Renal pelvis (tissue), 1 donor: ENCODE measurements at regions not wholly inside any gene's neighbourhood (a gene's known extent, or its start where the extent isn't known, plus 50 kb on each side); places are given as distances from the start of the nearest gene placed in this dataset.
"Not testable (repeated sequence)": the region's sequence is repeated elsewhere in the genome, so short reads cannot be mapped to it uniquely, and the experiment has no call there.

Experiments used
- DNase-seq: peaks from one replicate; pipeline ENCODE4 v3.0.0-alpha.2; 2013

DNA sequence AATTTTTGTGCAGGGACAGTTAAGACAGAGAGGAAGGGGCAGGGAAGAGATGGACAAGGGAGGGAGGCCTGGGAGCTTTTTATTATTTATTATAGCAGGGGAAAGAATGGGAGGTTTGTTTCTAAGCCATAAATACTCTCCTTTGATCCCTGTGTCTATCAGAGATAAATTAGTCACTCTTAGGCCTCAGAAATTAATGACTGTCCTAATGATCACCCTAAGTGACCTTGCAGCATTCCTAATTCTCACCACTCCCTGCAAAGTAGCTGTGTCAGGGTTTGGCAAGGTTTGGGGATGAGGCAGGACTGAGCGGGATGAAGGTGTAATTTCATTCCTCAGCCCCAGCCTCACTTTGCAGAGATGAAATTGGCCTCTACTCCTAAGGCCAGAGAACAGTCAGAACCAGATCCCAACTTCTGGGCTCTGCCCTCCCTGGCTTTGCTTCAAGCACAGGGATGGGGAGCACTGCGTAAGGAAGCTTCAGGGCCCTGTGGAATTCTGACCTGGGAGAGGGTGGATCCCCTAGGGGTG, 95.0 kb downstream of the TMEM17 start:
- DNase-seq: no peak

- DNase-seq: no peak
Observed at GRCh38 chr2:62410015-62410453, 96.0 kb downstream of the TMEM17 start.

GRCh38 chr2:62409442-62409841, 96.6 kb downstream of the TMEM17 start:
- no peak for DNase-seq

DNA sequence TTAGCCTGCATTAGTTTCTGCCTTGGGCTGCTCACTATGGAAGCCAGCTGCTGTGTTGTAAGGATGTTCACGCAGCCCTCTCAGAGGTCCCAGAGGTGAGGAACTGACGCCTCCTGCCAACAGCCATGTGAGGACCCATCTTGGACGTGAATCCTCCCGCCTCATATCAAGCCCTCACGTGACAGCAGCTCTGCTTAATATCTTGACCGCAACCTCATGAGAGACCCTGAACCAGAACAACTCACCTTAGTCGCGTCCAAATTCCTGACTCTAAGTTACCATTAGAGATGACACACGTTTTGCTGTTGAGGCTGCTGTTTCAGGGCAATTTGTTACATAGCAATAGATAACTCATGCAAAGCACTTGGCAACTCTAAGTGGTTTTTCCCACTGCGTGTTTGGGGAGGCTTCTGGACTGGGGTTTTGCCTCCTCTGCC, 97.7 kb downstream of the TMEM17 start:
- no peak for DNase-seq

- no peak for DNase-seq
Observed at GRCh38 chr2:62407838-62408237, 98.2 kb downstream of the TMEM17 start.

DNA sequence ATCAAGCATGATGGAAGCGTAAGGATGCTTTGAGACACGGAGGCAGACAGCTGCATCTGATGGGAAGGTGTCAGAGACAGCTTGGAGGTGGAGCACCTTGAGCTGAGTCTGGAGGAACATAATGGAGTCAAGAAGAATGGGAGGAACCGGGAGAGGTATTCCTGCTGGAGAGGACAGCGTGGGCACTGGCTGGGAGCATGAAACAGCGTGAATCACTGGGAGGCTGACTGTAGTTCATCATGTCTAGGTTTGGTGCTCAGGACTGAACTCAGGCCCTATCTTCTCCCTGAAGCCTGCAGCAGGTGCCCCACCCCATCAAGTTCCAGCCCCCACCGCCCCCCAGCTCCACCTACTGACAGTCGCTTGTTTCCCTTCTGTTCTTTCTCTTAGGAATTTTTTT, 98.6 kb downstream of the TMEM17 start:
- no peak for DNase-seq

- DNase-seq: no peak
Observed at GRCh38 chr2:62406573-62407043, 99.4 kb downstream of the TMEM17 start.

DNA sequence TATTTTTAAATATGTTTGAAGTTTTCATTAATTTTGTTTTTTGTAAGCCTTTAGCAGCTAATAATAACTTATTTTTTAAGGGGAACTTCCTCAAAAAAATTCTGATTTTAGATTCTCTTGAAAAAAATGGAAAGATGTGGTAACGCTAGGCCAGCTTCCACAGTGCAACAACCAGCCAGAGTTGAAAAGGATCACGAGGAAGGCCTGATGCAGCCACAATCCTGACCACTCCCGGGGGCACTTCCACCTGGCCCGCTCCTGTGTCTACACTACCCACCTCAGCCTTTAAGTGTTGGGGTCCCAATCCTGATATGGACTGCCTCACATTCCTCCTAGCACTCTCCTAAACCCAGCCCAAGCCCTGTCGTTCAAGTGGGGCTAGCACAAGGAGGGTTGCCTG, 101.1 kb downstream of the TMEM17 start:
- no peak for DNase-seq

- no peak for DNase-seq
Observed at GRCh38 chr2:62402156-62402555, 103.8 kb downstream of the TMEM17 start.

DNA sequence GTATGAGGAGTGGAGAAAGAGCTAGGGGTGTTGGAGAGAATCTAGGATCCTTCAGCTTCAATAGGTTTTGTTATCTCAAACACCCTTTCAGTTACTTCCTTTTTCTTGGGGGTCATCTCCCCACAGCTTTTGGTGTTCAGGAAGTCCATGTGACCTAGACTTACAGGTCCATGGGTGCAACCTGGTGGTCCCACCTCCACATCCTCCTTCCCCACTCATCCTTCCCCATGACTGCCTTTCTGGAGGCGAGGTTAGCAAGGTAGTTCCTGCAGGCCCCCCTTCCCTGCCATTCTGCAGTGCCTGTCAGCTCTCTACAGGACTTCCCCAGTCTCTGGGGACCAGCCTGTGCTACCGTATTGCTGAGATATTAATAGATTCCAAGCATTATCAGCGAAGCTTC, 107.6 kb downstream of the TMEM17 start:
- no peak for DNase-seq

GRCh38 chr2:62396880-62397279, 109.1 kb downstream of the TMEM17 start:
- DNase-seq: no peak

- no peak for DNase-seq
Observed at GRCh38 chr2:62393293-62393692, 112.7 kb downstream of the TMEM17 start.

DNA sequence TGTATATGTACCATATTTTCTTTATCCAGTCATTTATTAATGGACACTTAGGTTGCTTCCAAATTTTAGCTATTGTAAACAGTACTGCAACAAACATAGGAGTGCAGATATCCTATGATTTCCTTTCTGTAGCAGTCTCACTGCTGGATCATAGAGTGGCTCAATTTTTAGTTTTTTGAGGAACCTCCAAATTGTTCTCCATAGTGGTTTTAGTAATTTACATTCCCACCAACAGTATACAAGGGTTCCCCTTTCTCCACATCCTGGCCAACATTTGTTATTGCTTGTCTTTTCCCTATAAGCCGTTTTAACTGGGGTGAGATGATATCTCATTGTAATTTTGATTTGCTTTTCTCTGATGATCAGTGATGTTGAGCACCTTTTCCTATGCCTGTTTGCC, 114.3 kb downstream of the TMEM17 start:
- DNase-seq: no peak

DNA sequence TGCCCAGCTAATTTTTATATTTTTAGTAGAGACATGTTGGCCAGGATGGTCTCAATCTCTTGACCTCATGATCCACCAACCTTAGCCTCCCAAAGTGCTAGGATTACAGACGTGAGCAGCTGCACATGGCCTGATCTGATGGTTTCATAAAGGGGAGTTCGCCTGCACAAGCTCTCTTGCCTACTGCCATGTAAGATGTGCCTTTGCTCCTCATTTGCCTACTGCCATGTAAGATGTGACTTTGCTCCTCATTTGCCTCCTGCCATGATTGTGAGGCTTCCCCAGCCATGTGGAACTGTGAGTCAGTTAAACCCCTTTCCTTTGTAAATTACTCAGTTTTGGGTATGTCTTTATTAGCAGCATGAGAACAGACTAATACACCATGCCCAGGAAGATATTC, 119.6 kb downstream of the TMEM17 start:
- not testable (repeated sequence) for DNase-seq

DNA sequence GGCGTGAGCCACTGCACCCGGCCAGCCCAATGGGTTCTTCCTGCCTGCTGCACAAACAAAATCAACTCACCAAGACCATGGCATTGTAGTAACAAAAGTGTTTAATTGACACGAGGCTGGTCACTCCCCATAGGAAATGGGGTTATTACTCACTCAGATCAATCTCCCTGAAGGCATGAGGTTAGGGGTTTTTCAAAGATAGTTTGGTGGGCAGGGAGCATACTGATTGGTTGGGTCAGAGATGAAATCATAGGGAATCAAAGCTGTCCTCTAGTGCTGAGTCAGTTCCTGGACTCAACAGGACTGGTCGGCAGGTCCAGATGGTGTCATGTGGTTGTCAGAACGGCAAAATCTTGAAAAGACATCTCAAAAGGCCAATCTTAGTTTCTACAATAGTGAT, 122.1 kb downstream of the TMEM17 start:
- no peak for DNase-seq

DNA sequence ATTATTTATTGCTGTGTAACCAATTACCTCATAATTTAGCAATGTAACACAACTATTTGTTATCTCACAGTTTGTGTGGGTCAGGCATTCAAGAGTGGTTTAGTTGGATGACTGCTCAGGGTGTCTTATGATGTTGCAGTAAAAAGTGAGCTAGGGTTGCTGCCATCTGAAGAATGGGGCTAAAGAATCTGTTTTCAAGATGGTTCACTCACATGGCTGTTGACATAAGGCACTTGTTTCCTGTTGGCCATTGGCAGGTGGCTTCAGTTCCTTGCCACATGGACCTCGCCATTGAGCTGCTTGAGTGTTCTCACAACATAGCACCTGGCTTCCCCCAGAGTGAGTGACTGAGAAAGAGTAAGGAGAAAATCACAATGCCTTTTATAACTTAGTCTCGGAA, 123.2 kb downstream of the TMEM17 start:
- no peak for DNase-seq

GRCh38 chr2:62382122-62382521, 123.9 kb downstream of the TMEM17 start:
- DNase-seq: no peak

GRCh38 chr2:62381656-62382055, 124.3 kb downstream of the TMEM17 start:
- no peak for DNase-seq

DNA sequence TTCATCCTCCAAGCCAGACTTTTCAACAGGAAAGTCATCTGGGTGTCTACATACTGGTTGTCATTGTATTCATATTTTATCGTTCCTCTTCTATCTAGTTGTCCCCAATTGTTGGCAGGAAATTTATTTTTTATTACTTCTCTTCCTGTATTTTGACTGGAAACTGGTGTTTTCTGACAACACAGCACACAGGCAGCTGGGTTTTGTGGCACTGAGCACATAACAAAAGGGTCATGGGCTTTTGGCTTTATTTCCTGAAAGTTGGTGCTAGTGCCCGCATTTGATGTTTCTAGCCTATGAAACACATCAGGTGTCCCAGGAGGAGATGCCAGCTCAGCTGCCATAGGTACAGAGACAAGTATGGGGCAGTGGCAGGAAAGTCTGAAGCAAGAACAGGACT, 126.4 kb downstream of the TMEM17 start:
- no peak for DNase-seq

GRCh38 chr2:62375113-62375420, 130.9 kb downstream of the TMEM17 start:
- peak; percentile 75 for DNase-seq

DNA sequence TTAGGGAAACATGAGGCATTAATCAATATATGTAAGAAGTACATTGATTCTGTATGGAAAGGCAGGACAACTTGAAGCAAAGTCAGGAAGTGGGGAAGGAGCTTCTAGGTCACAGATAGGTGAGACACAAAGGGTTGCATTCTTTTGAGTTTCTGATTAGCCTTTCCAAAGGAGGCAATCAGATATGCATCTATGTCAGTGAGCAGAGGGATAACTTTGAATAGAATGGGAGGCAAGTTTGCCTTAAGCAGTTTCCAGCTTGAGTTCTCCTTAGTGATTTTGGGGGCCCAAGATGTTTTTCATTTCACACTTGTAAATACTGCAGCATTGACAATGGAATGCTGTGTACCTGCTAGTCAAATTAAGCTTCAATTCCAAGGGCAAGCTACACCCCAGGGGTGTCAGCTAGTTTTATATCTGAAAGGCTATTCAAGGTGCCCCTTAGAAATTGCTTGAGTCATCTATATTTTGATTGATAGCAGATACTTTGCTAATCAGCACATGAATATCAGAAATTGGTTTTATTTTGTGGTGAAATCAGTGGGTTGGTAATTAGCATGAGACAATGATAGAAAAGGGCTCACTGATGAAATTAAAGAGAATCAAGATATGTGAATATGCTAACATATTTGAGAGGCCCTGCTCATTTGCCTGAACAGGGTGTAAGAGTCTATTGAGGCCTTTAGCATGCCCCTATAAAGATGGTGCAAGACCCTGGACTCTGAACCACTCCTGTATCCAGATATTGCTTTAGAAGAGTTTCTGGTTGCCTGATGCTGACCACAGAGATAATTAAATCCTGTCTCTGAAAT, 131.5 kb downstream of the TMEM17 start:
- DNase-seq: no peak

- no peak for DNase-seq
Observed at GRCh38 chr2:62372824-62373223, 133.2 kb downstream of the TMEM17 start.

- no peak for DNase-seq
Observed at GRCh38 chr2:62370321-62371250, 135.4 kb downstream of the TMEM17 start.
